ENCODE measurements at regions not wholly inside any gene's neighbourhood (a gene's known extent, or its start where the extent isn't known, plus 50 kb on each side); places are given as distances from the start of the nearest gene placed in this dataset.

DNA sequence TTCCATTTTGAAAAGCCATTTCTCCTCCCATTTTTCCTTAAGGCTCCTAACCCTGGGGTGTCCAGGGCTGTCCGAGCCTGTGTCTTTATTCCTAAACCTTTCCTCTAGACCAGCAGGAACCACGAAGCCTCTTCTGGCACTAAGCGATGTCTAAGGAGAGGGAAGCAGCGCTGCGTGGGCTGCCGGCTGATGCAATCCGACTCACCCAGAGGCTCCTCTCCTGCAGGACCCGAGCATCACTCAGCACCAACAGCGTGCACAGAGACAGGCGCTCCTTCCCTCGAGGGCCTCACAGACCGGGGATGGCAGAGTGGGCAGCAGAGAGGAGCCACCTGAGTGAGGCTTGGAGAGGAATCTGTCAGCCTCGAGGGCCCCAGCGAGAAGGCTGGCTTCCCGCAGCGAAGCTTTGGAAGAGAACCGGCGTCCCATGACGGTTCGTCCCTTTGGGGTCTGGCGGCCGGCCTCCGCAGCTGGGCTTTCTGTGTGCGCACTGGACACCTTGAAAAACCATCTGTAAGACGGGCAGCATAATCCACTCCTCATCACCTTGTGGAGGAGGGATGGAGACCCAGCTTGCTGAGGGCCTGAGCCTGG is 174.3 kb downstream of the FOXL1 start:
- H3K9me3 ChIP-seq (ENCODE audit: control insufficient read depth, low read length): no peaks in the 10 kb centered on the region
- H3K27ac ChIP-seq (ENCODE audit: insufficient read depth, low read depth, low read length, poor library complexity, severe bottlenecking): no peak overlapping the region
- H3K27me3 ChIP-seq (ENCODE audit: control insufficient read depth, insufficient read depth, low read length, poor library complexity, severe bottlenecking): no peaks in the 10 kb centered on the region
- 92 to 93% methylated on average over 25 of the region's 25 CpGs for WGBS, 2 experiments
- no peaks in the 10 kb centered on the region for H3K36me3 ChIP-seq (ENCODE audit: control insufficient read depth, insufficient read depth, low read length)
- no peak overlapping the region for H3K4me3 ChIP-seq (ENCODE audit: insufficient read depth, low read depth, low read length)
- H3K4me1 ChIP-seq (ENCODE audit: control insufficient read depth, insufficient read depth, low read length): no peaks in the 10 kb centered on the region

GRCh38 chr16:86753399-86753798 is 175.1 kb downstream of the FOXL1 start:
- 88 to 93% methylated on average over 15 of the region's 15 CpGs for WGBS, 2 experiments
- Histone ChIP-seq H3K36me3 (ENCODE audit: control insufficient read depth, insufficient read depth, low read length) (no peaks in the 10 kb centered on the region), H3K27me3 (ENCODE audit: control insufficient read depth, insufficient read depth, low read length, poor library complexity, severe bottlenecking) (no peaks in the 10 kb centered on the region), H3K9me3 (ENCODE audit: control insufficient read depth, low read length) (no peaks in the 10 kb centered on the region), H3K27ac (ENCODE audit: insufficient read depth, low read depth, low read length, poor library complexity, severe bottlenecking) (no peak overlapping the region), H3K4me3 (ENCODE audit: insufficient read depth, low read depth, low read length) (no peak overlapping the region), H3K4me1 (ENCODE audit: control insufficient read depth, insufficient read depth, low read length) (no peaks in the 10 kb centered on the region)

DNA sequence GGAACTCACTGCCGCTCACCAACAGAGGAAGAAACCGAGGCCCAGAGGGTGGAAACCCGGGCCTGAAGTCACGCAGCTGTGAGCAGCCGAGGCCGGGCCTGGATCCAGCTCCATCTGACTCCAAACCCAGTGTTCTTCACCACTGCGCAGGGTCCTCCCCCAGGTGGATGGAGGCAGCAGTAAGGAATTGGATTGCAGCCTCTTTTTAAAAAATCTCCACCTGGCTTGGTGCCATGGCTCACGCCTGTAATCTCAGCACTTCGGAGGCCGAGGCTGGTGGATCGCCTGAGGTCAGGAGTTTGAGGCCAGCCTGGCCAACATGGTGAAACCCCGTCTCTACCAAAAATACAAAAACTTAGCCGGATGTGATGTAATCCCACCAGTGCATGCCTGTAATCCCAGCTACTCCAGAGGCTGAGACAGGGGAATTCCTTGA is 177.2 kb downstream of the FOXL1 start:
- 85 to 86% methylated on average over 13 of the region's 13 CpGs for WGBS, 2 experiments
- Histone ChIP-seq H3K27me3 (ENCODE audit: control insufficient read depth, insufficient read depth, low read length, poor library complexity, severe bottlenecking) (no peaks in the 10 kb centered on the region), H3K27ac (ENCODE audit: insufficient read depth, low read depth, low read length, poor library complexity, severe bottlenecking) (no peak overlapping the region), H3K4me1 (ENCODE audit: control insufficient read depth, insufficient read depth, low read length) (no peaks in the 10 kb centered on the region), H3K36me3 (ENCODE audit: control insufficient read depth, insufficient read depth, low read length) (no peaks in the 10 kb centered on the region), H3K9me3 (ENCODE audit: control insufficient read depth, low read length) (no peaks in the 10 kb centered on the region), H3K4me3 (ENCODE audit: insufficient read depth, low read depth, low read length) (no peak overlapping the region)

- no peaks in the 10 kb centered on the region for H3K27me3 ChIP-seq (ENCODE audit: control insufficient read depth, insufficient read depth, low read length, poor library complexity, severe bottlenecking)
- H3K4me3 ChIP-seq (ENCODE audit: insufficient read depth, low read depth, low read length): no peak overlapping the region
- H3K4me1 ChIP-seq (ENCODE audit: control insufficient read depth, insufficient read depth, low read length): peaks cover 3% of the 10 kb centered on the region
- H3K27ac ChIP-seq (ENCODE audit: insufficient read depth, low read depth, low read length, poor library complexity, severe bottlenecking): no peak overlapping the region
- H3K36me3 ChIP-seq (ENCODE audit: control insufficient read depth, insufficient read depth, low read length): no peaks in the 10 kb centered on the region
- WGBS, 2 experiments: 81 to 83% methylated on average over 12 of the region's 12 CpGs
- H3K9me3 ChIP-seq (ENCODE audit: control insufficient read depth, low read length): no peaks in the 10 kb centered on the region
These were observed 178.7 kb downstream of the FOXL1 start for GRCh38 chr16:86756882-86757703.

- H3K9me3 ChIP-seq (ENCODE audit: control insufficient read depth, low read length): no peaks in the 10 kb centered on the region
- H3K36me3 ChIP-seq (ENCODE audit: control insufficient read depth, insufficient read depth, low read length): no peaks in the 10 kb centered on the region
- no peak overlapping the region for H3K4me3 ChIP-seq (ENCODE audit: insufficient read depth, low read depth, low read length)
- no peak overlapping the region for H3K27ac ChIP-seq (ENCODE audit: insufficient read depth, low read depth, low read length, poor library complexity, severe bottlenecking)
- no peaks in the 10 kb centered on the region for H3K27me3 ChIP-seq (ENCODE audit: control insufficient read depth, insufficient read depth, low read length, poor library complexity, severe bottlenecking)
- WGBS, 2 experiments: 88 to 93% methylated on average over 3 of the region's 3 CpGs
- peaks cover 3% of the 10 kb centered on the region for H3K4me1 ChIP-seq (ENCODE audit: control insufficient read depth, insufficient read depth, low read length)
These were observed 179.3 kb downstream of the FOXL1 start for GRCh38 chr16:86757704-86758040.

- Histone ChIP-seq H3K36me3 (ENCODE audit: control insufficient read depth, insufficient read depth, low read length) (no peaks in the 10 kb centered on the region), H3K9me3 (ENCODE audit: control insufficient read depth, low read length) (no peaks in the 10 kb centered on the region), H3K4me1 (ENCODE audit: control insufficient read depth, insufficient read depth, low read length) (peaks cover 3% of the 10 kb centered on the region), H3K27me3 (ENCODE audit: control insufficient read depth, insufficient read depth, low read length, poor library complexity, severe bottlenecking) (no peaks in the 10 kb centered on the region), H3K4me3 (ENCODE audit: insufficient read depth, low read depth, low read length) (no peak overlapping the region), H3K27ac (ENCODE audit: insufficient read depth, low read depth, low read length, poor library complexity, severe bottlenecking) (no peak overlapping the region)
- WGBS, 2 experiments: 70% methylated on average over 8 of the region's 8 CpGs
These were observed 180.6 kb downstream of the FOXL1 start for GRCh38 chr16:86758932-86759331.

- no peaks in the 10 kb centered on the region for H3K36me3 ChIP-seq (ENCODE audit: control insufficient read depth, insufficient read depth, low read length)
- H3K27ac ChIP-seq (ENCODE audit: insufficient read depth, low read depth, low read length, poor library complexity, severe bottlenecking): no peak overlapping the region
- no peaks in the 10 kb centered on the region for H3K9me3 ChIP-seq (ENCODE audit: control insufficient read depth, low read length)
- WGBS, 2 experiments: 64 to 67% methylated on average over 29 of the region's 29 CpGs
- peaks cover 3% of the 10 kb centered on the region for H3K4me1 ChIP-seq (ENCODE audit: control insufficient read depth, insufficient read depth, low read length)
- no peak overlapping the region for H3K4me3 ChIP-seq (ENCODE audit: insufficient read depth, low read depth, low read length)
- no peaks in the 10 kb centered on the region for H3K27me3 ChIP-seq (ENCODE audit: control insufficient read depth, insufficient read depth, low read length, poor library complexity, severe bottlenecking)
These were observed 183.0 kb downstream of the FOXL1 start for GRCh38 chr16:86761111-86762031.

DNA sequence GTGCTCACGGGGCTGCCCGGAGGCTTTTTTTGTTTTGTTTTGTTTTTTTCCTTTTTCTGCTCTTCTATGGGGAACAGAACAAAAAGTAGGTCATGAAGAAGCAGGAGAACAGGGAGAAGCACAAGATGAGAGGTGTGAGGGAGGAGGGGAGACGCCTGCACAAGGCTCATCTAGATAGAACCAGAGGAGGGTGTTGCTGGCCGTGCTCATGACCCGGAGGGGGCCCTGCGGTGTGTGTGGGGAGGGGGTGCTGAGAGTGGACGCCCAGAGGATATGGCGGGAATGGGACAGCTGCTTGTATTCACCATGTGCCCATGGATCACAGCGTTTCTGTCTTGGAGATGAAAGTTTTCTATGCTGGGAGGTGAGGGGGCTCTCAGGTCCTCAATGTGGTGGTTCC is 183.7 kb downstream of the FOXL1 start:
- WGBS, 2 experiments: 89 to 90% methylated on average over 9 of the region's 9 CpGs
- Histone ChIP-seq H3K27me3 (ENCODE audit: control insufficient read depth, insufficient read depth, low read length, poor library complexity, severe bottlenecking) (no peaks in the 10 kb centered on the region), H3K4me1 (ENCODE audit: control insufficient read depth, insufficient read depth, low read length) (peaks cover 3% of the 10 kb centered on the region), H3K27ac (ENCODE audit: insufficient read depth, low read depth, low read length, poor library complexity, severe bottlenecking) (no peak overlapping the region), H3K9me3 (ENCODE audit: control insufficient read depth, low read length) (no peaks in the 10 kb centered on the region), H3K4me3 (ENCODE audit: insufficient read depth, low read depth, low read length) (no peak overlapping the region), H3K36me3 (ENCODE audit: control insufficient read depth, insufficient read depth, low read length) (no peaks in the 10 kb centered on the region)

DNA sequence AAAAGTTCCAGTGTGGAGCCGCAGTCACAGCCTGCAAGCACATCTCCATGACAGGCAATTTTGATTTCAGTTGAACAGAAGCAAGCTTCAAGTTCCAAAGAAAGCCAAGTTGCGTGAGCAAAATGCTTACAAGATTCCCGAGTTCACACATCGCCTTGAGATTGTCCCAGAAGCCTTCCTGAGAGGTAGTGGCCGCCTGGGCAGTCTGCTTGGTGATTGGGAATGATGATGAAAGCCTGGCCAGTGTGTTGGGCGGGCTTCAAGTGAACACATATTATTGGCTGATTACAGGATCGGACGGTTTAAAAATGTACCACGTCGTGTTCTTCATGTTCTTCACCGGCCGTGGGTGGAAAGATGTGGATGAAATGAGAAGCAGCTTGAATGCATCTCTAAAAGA is 185.5 kb downstream of the FOXL1 start:
- Histone ChIP-seq H3K36me3 (ENCODE audit: control insufficient read depth, insufficient read depth, low read length) (no peaks in the 10 kb centered on the region), H3K4me1 (ENCODE audit: control insufficient read depth, insufficient read depth, low read length) (peaks cover 3% of the 10 kb centered on the region), H3K27ac (ENCODE audit: insufficient read depth, low read depth, low read length, poor library complexity, severe bottlenecking) (no peak overlapping the region), H3K4me3 (ENCODE audit: insufficient read depth, low read depth, low read length) (no peak overlapping the region), H3K9me3 (ENCODE audit: control insufficient read depth, low read length) (no peaks in the 10 kb centered on the region), H3K27me3 (ENCODE audit: control insufficient read depth, insufficient read depth, low read length, poor library complexity, severe bottlenecking) (no peaks in the 10 kb centered on the region)
- 92 to 94% methylated on average over 12 of the region's 12 CpGs for WGBS, 2 experiments

DNA sequence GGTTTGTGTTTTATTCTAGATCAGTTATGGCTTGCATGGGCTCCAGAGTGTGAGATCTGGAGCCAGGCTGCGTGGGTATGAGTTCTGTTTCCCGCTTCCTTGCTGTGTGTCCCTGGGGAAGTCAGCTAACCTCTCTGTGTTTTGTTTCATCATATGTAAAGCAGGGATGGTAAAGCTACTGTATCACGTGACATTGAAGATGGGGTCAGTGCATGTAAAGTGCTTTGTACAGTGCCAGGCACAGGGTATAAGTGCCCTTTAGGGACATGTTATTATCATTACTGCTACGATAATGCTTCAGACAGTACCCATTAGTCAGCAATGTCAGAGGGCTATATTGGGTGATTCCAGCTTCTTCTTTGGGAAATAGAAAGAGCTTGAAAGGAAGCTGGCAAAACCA is 186.2 kb downstream of the FOXL1 start:
- H3K27ac ChIP-seq (ENCODE audit: insufficient read depth, low read depth, low read length, poor library complexity, severe bottlenecking): no peak overlapping the region
- no peaks in the 10 kb centered on the region for H3K36me3 ChIP-seq (ENCODE audit: control insufficient read depth, insufficient read depth, low read length)
- no peaks in the 10 kb centered on the region for H3K27me3 ChIP-seq (ENCODE audit: control insufficient read depth, insufficient read depth, low read length, poor library complexity, severe bottlenecking)
- H3K4me1 ChIP-seq (ENCODE audit: control insufficient read depth, insufficient read depth, low read length): peaks cover 3% of the 10 kb centered on the region
- H3K4me3 ChIP-seq (ENCODE audit: insufficient read depth, low read depth, low read length): no peak overlapping the region
- 95 to 96% methylated on average over 4 of the region's 4 CpGs for WGBS, 2 experiments
- H3K9me3 ChIP-seq (ENCODE audit: control insufficient read depth, low read length): no peaks in the 10 kb centered on the region
